GM18951 (cell line): ENCODE measurements at regions not wholly inside any gene's neighbourhood (a gene's known extent, or its start where the extent isn't known, plus 50 kb on each side); places are given as distances from the start of the nearest gene placed in this dataset.

Experiments
- POLR2A ChIP-seq: IDR thresholded peaks from 4 replicates; pipeline ENCODE4 v1.6.1; 2011; ENCODE audit warnings: mild to moderate bottlenecking; ENCODE audit not compliant: insufficient read length, insufficient read depth; ENCODE audit errors: extremely low read depth
- in situ Hi-C: fragments of 300-500 bp; cut with MboI; formaldehyde crosslinking; loops from one replicate; pipeline ENCODE4 v1.12.0; 2022; ENCODE audit warnings: low sequenced_read_pairs, mixed read lengths, inconsistent platforms; ENCODE audit not compliant: unreplicated experiment

DNA sequence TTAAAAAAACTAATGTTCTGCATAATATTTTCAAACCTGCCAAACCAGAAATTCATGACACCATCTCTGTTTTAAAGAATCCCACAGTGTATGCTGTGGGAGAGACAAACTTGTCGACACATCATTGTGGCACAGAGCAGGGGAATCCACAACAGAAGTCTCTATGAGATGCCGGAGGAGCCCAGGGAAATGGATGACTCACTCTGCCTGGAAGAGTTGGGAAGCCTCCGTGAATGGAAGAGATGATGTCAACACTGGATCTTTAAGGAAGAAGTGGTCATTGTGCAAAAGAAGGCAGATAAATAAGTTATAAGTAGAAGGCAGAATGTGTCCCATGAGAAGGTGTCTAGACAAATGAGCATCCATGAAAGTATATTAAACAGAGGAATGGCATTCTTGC is 595.1 kb downstream of the RAB28 start:
- in situ Hi-C loops, result no loop called here
- TF ChIP-seq POLR2A, result no peak

DNA sequence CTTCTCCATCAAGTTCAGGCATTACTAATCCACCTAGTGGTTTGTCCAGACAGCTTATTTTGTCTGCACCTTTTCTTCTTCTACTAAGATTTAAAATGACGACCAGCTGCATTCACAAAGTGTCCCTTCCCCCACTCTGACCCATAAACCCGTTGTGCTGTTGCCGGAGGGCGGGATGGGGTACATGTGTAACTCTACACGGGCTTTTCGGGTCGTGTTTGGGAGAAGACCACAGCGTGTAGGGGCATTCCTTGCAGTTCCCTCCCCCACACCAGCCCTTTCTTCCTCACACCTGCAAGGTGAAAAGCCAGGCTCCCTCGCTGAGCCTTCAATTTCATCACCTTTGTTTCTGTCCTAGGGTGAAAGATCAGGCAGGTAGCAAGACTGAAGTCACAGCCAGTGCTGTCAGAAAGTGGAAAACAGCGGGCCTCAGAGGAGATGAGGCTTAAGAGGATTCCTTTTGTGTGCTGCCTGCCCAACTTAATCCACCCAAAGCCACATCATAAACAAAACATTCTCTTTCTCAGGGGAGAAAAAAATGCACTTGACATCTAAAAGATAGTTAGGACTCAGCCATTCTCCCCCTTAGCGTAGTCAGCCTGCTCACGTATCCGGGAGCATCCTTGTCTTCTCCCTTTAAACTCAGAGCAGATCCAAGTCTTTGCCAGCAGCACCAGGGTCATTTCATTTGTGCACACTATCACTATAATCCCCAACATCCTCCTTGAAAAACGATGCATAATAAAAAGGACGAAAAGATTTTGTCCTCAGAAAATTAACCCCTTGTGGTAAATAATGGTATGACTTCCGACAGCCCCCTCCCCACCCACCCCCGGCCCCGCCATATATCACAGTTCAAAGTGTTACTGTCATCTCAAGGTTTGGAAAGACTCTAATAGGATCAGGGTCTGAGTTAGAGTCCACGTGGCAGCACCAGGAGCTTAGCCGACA is 599.0 kb downstream of the RAB28 start:
- in situ Hi-C loops, result no loop called here

DNA sequence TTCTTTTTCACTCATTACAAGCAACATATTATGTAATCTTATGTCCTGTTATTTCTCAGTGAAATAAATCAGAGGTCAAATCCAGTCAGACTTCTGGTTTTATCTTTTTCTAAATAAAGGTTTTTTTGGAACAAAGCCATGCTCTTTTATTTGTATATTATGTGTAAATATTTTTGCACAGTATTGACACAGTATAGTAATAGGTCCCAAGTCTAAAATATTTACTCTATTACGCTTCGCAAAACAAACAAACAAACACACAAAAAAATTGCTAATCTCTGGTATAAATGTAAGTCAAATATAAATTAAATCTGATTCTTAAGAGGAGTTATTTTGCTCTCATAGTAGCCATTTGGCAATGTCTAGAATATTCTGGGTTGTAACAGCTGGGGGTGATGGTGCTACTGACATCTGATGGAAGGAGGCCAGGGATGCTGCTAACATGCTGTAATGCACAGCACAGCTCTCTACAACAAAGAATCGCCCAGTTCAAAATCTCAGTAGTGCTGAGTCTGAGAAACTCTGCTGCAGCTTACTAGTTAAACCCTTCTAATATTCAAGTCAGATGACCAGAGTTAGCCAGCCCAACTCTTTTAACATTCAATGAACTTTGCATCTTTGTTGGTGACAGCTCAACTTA is 602.1 kb downstream of the RAB28 start:
- in situ Hi-C loops, result no loop called here
- TF ChIP-seq POLR2A, result no peak

More for the DNA sequence above, 599.0 kb downstream of the RAB28 start:
- no peak for TF ChIP-seq POLR2A

DNA sequence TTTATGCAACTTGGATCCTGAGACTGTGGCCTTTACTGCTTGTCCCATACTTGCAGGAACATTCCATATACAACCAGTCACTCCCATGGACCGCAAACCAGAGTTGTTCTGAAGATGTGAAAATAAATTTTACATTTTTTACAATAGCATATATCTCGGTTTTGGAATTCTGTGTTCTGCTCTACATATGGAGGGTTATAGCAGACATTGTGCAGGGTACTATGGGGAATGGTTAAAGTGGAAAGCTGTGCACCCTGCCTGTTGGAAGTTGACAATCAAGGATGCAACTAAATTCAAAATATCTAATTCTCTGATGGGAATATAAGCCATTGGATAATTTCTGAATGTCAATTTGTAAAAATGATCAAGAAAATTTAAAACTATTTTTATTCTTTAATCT is 603.3 kb downstream of the RAB28 start:
- in situ Hi-C loops, result no loop called here

DNA sequence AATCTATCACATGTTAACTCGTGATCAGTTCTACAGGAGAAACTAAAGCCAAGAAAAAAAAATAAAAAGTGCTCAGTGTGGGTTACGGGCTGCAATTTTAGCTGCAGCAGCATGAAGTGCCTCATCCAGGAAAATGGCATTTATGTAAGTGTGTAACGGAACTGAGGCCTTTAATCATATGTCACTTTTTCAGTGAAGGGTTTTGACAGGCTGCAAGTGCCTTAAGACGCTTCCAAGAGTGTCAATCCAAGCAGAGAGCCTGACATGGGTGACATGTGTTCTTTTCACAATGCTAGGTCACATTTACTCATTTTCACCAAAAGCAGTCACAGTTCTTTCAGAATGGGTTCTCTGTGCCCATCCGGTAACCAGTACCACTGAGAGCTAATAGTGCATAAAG is 604.6 kb downstream of the RAB28 start:
- in situ Hi-C loops, result no loop called here
- TF ChIP-seq POLR2A, result no peak

More for the DNA sequence above, 603.3 kb downstream of the RAB28 start:
- TF ChIP-seq POLR2A, result no peak

DNA sequence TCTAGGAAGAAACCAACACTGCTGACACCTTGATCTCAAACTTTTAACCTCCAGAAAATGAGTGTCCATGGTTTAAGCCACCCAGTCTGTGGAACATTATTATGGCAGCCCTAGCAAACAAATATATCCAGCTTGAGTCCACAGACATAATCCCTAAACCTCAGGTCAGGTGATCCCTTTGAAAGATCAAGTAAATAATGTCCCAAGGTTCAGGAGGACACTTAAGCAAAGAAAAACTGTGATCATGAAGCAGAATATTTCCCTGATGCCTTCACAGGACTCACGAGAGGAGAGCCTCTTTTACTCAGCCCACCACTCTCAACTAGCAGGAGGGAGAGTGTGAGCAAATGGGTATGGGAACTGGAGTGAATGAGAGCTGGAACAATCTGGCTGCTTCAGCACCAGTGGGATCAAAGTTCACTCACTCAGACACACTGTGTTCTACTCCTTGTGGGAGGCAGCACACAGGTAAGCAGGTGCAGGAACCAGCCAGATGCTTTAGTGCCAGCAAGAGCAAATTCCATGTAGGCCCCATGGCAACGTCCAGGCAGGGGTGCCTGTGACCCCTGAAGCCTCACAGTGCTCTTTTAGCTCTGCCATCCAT is 608.4 kb downstream of the RAB28 start:
- no peak for TF ChIP-seq POLR2A
- in situ Hi-C loops, result no loop called here

DNA sequence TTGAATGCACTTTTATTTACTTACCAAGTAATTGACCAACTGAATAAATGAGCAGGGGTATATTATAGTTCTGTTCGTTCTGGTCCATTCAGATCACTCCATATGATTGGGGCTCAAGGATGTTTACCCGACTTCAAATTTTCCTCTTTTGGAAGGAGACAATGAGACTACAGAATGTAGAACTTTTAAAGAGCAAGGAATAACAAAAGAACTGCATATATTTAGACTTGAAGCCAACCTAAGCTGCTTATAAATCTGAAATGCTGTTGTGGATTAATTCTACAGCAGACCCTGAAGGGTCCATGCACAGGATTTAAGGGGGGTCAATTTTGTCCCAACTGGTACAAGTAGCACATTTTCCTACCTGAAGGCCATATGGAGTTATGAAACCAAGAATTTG is 610.8 kb downstream of the RAB28 start:
- in situ Hi-C loops, result no loop called here
- no peak for TF ChIP-seq POLR2A

DNA sequence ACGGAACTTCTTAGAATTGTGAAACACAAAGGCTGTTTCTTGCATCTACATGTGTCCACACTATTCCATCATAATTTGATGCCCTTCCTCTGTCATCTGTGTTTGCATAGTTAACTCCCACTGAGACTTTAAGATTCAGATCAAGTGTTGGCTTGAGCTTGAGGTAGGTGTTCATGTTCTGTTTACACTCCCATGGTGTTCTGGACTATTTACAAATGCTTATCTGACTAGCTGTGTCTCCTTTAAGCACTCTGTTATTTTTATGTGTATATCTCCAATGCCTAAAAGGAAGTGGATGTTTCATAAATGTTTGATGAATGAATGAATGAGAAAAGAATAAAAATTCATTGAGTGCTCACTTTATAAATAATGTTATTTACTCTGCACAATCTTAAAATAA is 622.7 kb downstream of the RAB28 start:
- no peak for TF ChIP-seq POLR2A
- in situ Hi-C loops, result no loop called here

DNA sequence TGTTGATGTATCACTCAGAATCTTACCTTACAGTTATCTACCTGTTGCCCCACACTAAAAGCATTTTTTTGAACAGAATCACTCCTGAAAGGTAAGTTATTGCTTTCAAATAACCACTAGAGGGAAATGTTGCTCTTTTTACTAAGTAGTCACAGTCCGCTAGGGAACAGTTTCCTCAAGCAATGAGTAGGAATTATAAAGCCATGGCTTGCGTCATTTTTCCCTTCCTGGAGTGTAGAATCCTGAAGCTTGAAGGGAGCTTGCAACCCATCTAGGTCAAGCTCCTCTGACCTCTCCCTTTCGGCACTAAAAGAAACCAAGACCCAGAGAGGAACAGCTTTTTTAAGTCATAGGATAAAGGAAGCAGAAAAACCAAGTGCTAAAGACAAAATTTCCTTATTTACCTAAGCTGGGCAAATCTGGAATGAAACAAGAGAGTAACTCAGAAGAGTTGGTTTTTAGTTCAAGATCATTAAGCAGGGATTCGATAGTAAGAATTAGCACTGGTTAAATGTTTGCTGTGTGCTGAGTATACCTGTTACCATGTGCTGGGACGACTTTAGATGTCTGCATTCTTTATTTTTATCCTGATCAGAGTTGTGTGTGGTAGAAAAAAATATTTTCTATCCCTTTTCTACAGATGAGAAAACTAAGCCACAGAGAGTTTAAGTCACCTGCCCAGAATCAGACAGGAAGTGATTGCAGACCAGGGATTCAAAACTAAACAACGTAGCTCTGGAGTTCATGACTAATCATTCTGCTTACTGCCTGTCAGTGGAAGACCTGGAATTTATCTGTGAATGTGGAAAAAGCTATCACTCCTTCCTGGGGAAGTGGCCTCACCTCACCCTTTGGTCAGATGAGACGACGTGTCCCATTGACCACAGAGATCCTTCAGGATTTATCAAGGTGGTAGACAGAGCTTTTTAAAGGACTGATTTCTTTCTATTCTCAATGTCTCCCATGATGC is 631.5 kb downstream of the RAB28 start:
- in situ Hi-C loops, result loop anchor here (10.0 kb wide), 1 partner anchor 692 kb away; the partner anchor contains the start of gene NKX3-2
- no peak for TF ChIP-seq POLR2A

DNA sequence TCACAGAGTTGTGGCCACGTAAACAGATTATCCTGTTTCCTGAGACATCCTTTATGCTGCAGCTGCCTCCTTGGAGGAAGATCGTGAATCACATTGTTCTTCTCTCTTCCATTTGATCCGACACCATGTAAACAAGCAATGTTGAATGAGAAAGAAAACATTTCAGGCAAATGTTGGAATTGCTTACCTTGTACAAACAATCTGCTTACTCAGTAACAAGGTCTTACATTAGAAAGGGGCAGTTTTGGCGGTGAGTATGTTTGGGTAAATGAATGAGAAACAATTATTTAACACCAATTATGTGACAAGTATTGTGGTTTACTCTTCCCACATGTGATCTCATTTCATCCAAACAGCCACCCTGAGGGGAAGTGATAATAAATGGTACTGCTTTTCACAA is 637.8 kb downstream of the RAB28 start:
- TF ChIP-seq POLR2A, result no peak
- in situ Hi-C loops, result no loop called here

DNA sequence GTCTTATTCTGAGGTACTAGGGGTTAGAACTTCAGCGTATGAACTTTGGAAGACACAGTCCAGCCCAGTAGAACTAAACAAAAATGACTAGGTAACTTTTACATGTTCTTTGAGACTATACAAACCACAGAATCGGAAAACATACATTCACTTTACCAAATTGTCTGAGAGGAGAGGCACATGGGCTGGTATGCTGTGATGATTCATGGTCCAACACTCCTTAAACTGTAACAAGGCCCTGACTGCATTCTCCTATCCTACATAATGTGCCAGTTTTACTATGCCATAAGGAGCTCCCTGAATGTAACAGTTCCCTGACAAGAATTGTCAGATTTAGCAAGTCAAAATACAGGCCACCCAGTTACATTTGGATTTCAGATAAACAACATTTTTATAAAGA is 640.0 kb downstream of the RAB28 start:
- in situ Hi-C loops, result no loop called here
- no peak for TF ChIP-seq POLR2A

DNA sequence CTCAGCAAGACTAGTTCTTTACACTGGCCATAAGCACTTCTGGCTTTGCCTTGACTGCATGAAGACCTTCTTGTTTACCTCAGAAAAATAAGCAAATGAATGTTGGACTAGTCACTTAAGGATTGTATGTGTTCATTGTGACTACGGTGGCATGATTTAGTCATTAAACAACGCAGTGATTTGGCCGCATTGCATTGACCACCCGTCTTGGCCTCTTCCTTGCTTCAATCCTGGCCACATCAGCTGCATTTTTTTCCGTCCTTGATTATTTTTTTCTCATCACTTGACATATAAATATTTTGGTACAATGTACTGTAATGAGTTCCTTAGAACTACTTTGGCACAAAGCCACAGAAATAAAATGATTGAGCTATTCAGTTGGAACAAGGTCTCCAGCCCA is 656.2 kb downstream of the RAB28 start:
- no peak for TF ChIP-seq POLR2A
- in situ Hi-C loops, result no loop called here
